ENCODE measurements at regions not wholly inside any gene's neighbourhood (a gene's known extent, or its start where the extent isn't known, plus 50 kb on each side); places are given as distances from the start of the nearest gene placed in this dataset.

GRCh38 chr16:48105976-48106375 is 49.8 kb downstream of the ABCC12 start:
- in situ Hi-C loops (cut with HindIII; ENCODE audit: low sequenced_read_pairs), result no loop called here

DNA sequence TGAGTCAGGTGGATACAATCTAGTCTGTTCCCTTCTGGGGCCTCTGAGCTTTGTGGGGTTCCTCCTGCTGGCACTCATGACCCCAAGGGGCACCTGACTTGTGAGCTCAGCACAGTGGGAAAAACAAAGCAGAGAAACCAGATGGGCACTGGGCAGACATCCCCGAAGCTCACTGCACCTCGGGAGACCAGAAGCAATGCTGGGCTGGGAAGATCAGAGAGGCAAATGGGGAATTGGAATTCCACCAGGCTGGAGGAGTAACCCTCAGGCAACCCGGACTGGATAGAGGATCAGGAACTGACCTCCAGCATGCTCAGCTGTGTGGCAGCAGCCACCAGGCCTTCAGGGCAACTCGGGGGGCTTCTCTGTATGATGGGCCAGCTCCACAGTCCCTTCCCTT is 50.3 kb downstream of the ABCC12 start:
- in situ Hi-C loops (cut with HindIII; ENCODE audit: low sequenced_read_pairs), result no loop called here

DNA sequence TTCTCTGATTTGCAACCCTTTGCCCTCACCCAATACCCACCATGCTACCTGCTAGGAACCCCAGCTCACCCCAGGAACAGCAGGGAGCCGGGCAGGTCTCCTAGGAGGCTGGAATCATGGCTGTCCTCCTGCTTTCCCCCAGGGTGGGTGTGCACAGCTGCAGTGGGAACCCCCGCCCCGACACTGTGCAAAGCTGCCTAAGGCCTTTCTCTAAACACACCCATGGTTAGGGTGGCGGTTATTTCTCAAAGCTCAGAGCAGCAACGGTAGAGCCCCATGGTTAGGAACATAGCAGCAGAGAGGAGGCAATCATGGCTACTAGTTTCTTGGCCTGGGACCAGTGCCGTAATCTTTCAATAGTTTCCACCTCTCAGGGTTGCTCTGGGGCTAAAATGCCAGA is 52.2 kb downstream of the ABCC12 start:
- in situ Hi-C loops (cut with HindIII; ENCODE audit: low sequenced_read_pairs), result no loop called here

DNA sequence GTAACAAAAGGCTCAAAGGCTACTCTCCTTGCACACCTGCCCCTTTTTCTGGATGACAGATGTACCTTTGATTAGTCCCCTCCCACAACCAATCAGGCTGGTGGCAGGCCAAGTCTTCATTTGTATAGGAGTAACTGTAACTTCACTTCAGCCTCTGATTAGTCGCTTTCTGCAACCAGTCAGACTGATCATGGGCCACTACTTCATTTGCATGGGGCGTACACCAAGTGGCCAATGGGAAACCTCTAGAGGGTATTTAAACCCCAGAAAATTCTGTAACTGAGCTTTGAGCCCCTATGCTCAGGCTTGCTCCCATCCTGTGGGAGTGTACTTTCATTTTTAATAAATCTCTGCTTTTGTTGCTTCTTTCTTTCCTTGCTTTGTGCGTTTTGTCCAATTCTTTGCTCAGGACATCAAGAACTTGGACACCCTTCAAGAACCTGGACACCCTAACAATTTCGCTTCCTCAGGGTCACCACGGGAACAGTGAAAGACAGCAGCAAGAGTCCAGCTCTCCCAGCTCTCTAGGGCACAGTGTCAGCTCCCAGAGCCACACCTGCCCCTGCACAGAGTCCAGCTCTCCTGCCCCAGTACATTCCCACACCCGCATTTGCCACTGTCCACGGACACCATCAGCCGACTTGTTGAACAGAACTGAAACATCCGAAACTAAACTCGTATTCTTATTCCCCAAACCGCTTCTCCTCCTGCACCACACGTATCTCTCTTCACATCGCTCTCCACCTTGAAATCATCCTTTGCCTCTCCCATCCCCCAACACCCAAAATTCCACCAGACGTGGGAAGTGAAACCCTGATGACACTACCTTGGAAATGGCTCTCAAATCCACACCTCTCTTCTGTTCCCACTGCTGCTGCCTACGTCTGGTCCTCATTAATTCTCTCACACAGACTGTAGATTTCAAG is 53.4 kb downstream of the ABCC12 start:
- in situ Hi-C loops (cut with HindIII; ENCODE audit: low sequenced_read_pairs), result no loop called here

- in situ Hi-C loops (cut with HindIII; ENCODE audit: low sequenced_read_pairs), result no loop called here
These were observed 54.6 kb downstream of the ABCC12 start for GRCh38 chr16:48101069-48101674.

DNA sequence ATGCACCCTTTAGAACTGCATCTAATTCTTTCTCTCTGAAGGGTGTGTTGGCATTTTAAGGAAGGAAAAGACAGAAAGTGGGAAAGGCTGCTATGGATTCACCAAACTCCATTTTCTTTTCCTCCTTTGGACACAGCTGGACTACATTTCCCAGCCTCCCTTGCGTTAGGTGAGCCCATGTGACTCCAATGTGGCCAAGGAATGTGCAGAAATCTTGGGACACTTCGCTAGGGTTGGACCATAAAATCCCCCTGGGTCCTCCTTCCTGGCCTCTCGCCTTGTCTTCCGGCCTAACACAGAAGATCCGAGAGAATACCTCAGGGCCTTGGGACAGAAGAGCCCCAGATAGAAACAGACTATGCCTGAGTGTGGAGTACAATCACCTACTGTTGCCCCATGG is 56.3 kb downstream of the ABCC12 start:
- in situ Hi-C loops (cut with HindIII; ENCODE audit: low sequenced_read_pairs), result no loop called here

DNA sequence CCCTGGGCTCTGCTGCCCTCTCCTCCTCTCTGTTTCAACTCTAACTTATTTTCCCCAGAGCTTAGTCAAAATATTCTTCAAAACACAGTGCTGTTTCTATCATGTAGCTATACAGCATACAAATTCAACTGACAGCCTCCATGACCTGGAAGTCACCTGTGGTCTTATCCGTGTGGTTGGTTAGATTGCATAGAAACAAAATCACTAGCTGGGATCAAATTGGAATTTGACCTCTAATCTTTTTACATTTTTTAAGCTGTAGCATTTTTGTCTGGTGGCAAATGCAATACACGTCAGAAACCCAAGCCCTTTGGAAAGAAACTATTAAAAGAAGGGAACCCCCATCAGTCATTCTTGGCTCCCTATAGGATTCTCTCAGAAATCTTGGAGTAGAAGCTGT is 57.3 kb downstream of the ABCC12 start:
- in situ Hi-C loops (cut with HindIII; ENCODE audit: low sequenced_read_pairs), result no loop called here

DNA sequence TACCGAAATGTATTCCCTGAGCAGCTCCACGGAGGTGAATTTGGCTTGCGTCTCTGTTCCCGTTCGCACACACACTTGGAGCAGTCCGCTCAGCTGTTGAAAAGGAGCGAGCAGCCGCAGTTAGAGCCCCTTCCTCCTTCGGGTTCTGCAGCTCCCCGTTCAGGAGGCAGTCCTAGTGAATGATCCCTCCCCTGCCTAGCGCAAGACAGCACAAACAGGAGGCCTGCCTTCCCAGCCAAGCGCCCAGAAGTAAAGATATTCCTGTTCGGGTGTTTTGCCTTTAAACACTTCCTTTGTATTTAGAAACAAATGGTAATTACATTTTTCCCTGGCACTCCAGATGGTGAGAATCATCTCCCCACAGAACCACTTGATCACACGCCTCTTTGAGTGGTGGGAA is 64.7 kb downstream of the ABCC12 start:
- in situ Hi-C loops (cut with HindIII; ENCODE audit: low sequenced_read_pairs), result no loop called here

DNA sequence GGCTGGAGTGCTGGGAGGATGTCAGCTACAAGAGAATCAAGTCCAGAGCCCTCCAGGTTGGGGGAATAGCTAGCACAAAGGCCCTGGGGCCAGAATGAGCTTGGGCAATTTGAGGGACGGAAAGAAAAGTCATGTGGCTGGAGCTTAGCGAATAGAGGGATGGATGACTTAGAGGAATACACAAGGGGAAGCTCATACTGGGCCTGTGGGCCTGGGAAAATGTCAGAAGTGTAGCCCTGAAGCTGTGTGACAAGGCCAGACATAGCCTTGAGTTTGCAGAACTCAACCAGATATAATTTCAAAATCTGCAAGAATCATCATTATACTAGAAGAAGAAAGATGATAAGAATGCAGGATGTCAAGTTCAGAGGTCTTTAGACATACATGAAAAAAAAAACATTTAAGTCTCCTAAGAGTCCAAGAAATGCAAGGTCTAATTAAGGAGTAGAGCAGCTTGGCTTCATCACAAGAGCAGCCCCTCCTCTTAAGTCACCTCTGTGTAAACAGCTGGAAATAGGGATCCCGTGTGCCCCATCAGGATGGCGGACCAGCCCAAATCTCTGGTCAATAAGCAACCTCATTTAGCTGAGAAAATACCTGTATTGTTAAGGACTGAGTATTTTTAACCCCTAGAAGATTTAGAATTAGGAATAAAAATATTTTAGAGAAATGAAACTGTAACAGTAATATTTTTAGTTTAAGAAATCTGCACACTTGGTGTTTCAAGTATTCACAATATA is 66.6 kb downstream of the ABCC12 start:
- in situ Hi-C loops (cut with HindIII; ENCODE audit: low sequenced_read_pairs), result no loop called here

GRCh38 chr16:48087639-48088038 is 68.2 kb downstream of the ABCC12 start:
- in situ Hi-C loops (cut with HindIII; ENCODE audit: low sequenced_read_pairs), result no loop called here

- in situ Hi-C loops (cut with HindIII; ENCODE audit: low sequenced_read_pairs), result no loop called here
These were observed 69.4 kb downstream of the ABCC12 start for GRCh38 chr16:48086422-48086821.

DNA sequence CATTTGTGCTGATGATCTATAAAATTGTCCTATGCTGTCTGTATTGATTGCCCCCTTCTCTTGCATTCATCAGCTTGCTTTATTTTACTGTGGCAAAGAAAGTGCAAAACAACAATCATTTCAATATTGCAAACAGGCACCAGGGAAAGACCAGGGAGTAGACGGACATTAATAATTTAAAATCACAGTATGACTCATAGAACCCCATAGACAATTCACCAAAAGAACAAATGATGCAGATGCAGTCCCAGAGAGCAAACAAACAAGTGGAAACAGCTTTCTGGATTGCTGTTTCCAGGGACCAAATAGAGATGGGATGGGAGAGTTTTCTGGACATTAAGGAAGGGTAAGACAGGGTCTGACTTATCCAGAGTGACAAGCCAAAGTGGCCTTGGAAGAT is 70.1 kb downstream of the ABCC12 start:
- in situ Hi-C loops (cut with HindIII; ENCODE audit: low sequenced_read_pairs), result no loop called here

- in situ Hi-C loops (cut with HindIII; ENCODE audit: low sequenced_read_pairs), result no loop called here
These were observed 71.0 kb downstream of the ABCC12 start for GRCh38 chr16:48084826-48085225.

DNA sequence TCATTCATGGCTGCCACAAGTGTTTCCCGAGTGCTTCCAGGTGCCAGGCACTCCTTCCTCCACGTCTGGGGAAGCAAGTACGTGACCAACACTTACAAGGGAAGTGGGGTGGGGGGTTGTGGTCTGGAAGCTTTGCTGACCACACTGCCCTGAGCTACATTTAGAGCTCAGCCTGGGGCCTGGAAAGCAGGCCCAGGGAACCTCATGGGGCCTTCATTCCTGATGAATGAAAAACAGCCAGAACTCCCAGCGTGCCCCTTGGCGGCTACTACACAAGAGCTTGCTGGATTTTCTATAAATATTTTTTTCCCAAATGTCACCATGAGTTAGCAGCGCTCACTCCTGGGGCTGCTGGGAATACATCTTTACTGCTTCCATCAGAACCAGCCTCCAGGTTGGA is 73.3 kb downstream of the ABCC12 start:
- in situ Hi-C loops (cut with HindIII; ENCODE audit: low sequenced_read_pairs), result no loop called here

GRCh38 chr16:48081656-48082055 is 74.1 kb downstream of the ABCC12 start:
- in situ Hi-C loops (cut with HindIII; ENCODE audit: low sequenced_read_pairs), result no loop called here

GRCh38 chr16:48076455-48077012 is 79.3 kb downstream of the ABCC12 start:
- in situ Hi-C loops (cut with HindIII; ENCODE audit: low sequenced_read_pairs), result no loop called here

DNA sequence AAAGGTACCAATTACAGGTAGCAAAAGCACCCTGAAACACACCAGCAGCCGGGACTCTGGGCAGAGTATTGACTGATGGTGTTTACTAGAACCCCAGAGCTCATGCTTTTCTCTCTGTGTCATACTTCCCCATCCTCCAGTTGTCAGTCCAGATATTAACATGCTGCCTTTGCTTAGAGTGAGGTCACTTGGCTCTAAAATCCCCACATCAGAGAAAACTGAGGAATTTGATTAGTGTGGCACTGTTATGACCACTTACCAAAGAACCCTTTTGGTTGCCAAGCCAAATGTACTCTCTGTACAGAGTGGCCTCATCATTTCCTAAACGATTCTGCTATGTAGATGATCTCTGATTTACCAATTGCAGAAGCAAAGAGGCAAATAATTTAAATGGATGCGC is 80.4 kb downstream of the ABCC12 start:
- in situ Hi-C loops (cut with HindIII; ENCODE audit: low sequenced_read_pairs), result no loop called here

GRCh38 chr16:48067388-48067787 is 88.4 kb downstream of the ABCC12 start:
- in situ Hi-C loops (cut with HindIII; ENCODE audit: low sequenced_read_pairs), result no loop called here

GRCh38 chr16:48064971-48065370 is 90.8 kb downstream of the ABCC12 start:
- in situ Hi-C loops (cut with HindIII; ENCODE audit: low sequenced_read_pairs), result no loop called here

- in situ Hi-C loops (cut with HindIII; ENCODE audit: low sequenced_read_pairs), result no loop called here
These were observed 93.1 kb downstream of the ABCC12 start for GRCh38 chr16:48062681-48063080.

DNA sequence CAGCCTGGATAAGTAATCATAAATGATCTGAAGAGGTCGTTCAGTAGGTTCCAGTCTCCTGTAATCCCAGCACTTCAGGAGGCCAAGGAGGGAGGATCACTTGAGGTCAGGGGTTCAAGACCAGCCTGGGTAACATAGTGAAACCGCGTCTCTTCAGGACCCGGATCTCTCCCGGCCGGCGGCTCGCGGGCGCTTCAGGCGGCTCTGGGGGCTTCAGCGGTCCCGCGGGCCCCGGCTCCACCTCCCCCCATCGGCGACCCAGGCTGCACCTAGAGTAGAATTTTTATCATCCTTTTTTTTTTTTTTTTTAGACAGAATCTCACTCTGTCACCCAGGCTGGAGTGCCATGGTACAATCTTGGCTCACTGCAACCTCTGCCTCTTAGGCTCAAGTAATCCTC is 95.9 kb downstream of the ABCC12 start:
- in situ Hi-C loops (cut with HindIII; ENCODE audit: low sequenced_read_pairs), result loop anchor here (10.0 kb wide), 1 partner anchor 845 kb away; no protein-coding TSS in a partner anchor

All from endothelial cell of hepatic sinusoid (primary cell).